Caco-2 (cell line): ENCODE measurements at regions not wholly inside any gene's neighbourhood (a gene's known extent, or its start where the extent isn't known, plus 50 kb on each side); places are given as distances from the start of the nearest gene placed in this dataset.

Experiments used
- BruUV-seq: library from RNA; stranded (reverse); fragments of 400-500 nt; replicated peaks from 2 replicates; lab custom pipeline; 2021; lab: Mats Ljungman, UMichigan
- CTCF ChIA-PET: fragments of 300-600 bp; sonication (Branson Sonifier 250); formaldehyde crosslinking; loops from one replicate; lab custom pipeline; 2022; ENCODE audit warnings: antibody characterized with exemption; lab: Charles Lee
- POLR2A ChIA-PET: fragments of 300-600 bp; sonication (Branson Sonifier 250); formaldehyde crosslinking; loops from one replicate; lab custom pipeline; 2022; ENCODE audit warnings: antibody characterized with exemption; lab: Charles Lee
- DNase-seq, 2 experiments: peaks; one replicate each; pipeline versions ENCODE4 v3.0.0 to v3.0.0-alpha.2; 2020 to 2022
- H3K27me3 ChIP-seq: replicated peaks from 2 replicates; pipeline ENCODE4 v1.6.0; 2011; ENCODE audit warnings: low read length; ENCODE audit not compliant: control insufficient read depth, insufficient read depth
- H3K36me3 ChIP-seq: 2 replicates; pipeline ENCODE4 v1.5.1; 2011; ENCODE audit warnings: low read length; ENCODE audit not compliant: control insufficient read depth, insufficient read depth
- H3K4me1 ChIP-seq: fragments of 250-450 bp; sonication (Bioruptor Pico); 2 replicates; pipeline ENCODE4 v1.5.1; 2020; ENCODE audit warnings: mild to moderate bottlenecking
- H3K4me3 ChIP-seq: 2 replicates; pipeline ENCODE4 v1.5.1; 2011; ENCODE audit warnings: low read depth, mild to moderate bottlenecking, control low read depth, low read length
- H3K9me3 ChIP-seq: fragments of 250-450 bp; sonication (Bioruptor Pico); 2 replicates; pipeline ENCODE4 v1.5.1; 2020; ENCODE audit warnings: mild to moderate bottlenecking, moderate library complexity
- H3K27ac Mint-ChIP-seq: one replicate; pipeline ENCODE4 v1.8.0; 2022; ENCODE audit warnings: mixed read lengths; ENCODE audit not compliant: unreplicated experiment
- H3K27me3 Mint-ChIP-seq: one replicate; pipeline ENCODE4 v1.8.0; 2022; ENCODE audit warnings: mixed read lengths; ENCODE audit not compliant: insufficient read depth, unreplicated experiment
- H3K36me3 Mint-ChIP-seq: one replicate; pipeline ENCODE4 v1.8.0; 2022; ENCODE audit warnings: mild to moderate bottlenecking, mixed read lengths; ENCODE audit not compliant: insufficient read depth, unreplicated experiment
- H3K4me1 Mint-ChIP-seq: one replicate; pipeline ENCODE4 v1.8.0; 2022; ENCODE audit warnings: low read depth, mixed read lengths; ENCODE audit not compliant: unreplicated experiment
- H3K4me3 Mint-ChIP-seq: one replicate; pipeline ENCODE4 v1.8.0; 2022; ENCODE audit warnings: mild to moderate bottlenecking, moderate library complexity, mixed read lengths; ENCODE audit not compliant: unreplicated experiment
- H3K9me3 Mint-ChIP-seq: one replicate; pipeline ENCODE4 v1.8.0; 2022; ENCODE audit warnings: mixed read lengths; ENCODE audit not compliant: unreplicated experiment
- intact Hi-C: fragments of 100-400 bp; cut with micrococcal nuclease; formaldehyde crosslinking; loops from one replicate; pipeline ENCODE4 v1.10.0; 2022; ENCODE audit not compliant: unreplicated experiment
- TF ChIP-seq, protein P1 (sequence below), 2 experiments: fragments of 200-600 bp in 1 of 2; IDR thresholded peaks; 1 replicate in 1 of 2; 2 replicates in 1 of 2; pipeline versions ENCODE4 v1.5.1 to v1.8.0; 2011 to 2022; ENCODE audit warnings: antibody characterized with exemption in 1 of 2, control low read depth in 1 of 2, inconsistent platforms in 1 of 2, low read depth in 1 of 2, low read length in 1 of 2, mild to moderate bottlenecking in 1 of 2, moderate library complexity in 1 of 2; ENCODE audit not compliant: insufficient read depth in 1 of 2, severe bottlenecking in 1 of 2, unreplicated experiment in 1 of 2

- no peak overlapping the region for H3K4me3 Mint-ChIP-seq
- no peak for DNase-seq
- Histone ChIP-seq H3K9me3 (no peaks in the 10 kb centered on the region), H3K4me3 (no peak overlapping the region), H3K36me3 (no peaks in the 10 kb centered on the region), H3K4me1 (no peaks in the 10 kb centered on the region), H3K27me3 (no peaks in the 10 kb centered on the region)
- no TSS peak for BruUV-seq
- TF ChIP-seq, protein P1, sequence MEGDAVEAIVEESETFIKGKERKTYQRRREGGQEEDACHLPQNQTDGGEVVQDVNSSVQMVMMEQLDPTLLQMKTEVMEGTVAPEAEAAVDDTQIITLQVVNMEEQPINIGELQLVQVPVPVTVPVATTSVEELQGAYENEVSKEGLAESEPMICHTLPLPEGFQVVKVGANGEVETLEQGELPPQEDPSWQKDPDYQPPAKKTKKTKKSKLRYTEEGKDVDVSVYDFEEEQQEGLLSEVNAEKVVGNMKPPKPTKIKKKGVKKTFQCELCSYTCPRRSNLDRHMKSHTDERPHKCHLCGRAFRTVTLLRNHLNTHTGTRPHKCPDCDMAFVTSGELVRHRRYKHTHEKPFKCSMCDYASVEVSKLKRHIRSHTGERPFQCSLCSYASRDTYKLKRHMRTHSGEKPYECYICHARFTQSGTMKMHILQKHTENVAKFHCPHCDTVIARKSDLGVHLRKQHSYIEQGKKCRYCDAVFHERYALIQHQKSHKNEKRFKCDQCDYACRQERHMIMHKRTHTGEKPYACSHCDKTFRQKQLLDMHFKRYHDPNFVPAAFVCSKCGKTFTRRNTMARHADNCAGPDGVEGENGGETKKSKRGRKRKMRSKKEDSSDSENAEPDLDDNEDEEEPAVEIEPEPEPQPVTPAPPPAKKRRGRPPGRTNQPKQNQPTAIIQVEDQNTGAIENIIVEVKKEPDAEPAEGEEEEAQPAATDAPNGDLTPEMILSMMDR (IDR thresholded peaks at IDR 0.05; ENCODE audit: insufficient read depth in 1 of 2, low read depth in 1 of 2, low read length in 1 of 2, severe bottlenecking in 1 of 2, unreplicated experiment in 1 of 2), result no peak
- H3K27ac Mint-ChIP-seq, result no peak overlapping the region
- H3K4me1 Mint-ChIP-seq, result no peaks in the 10 kb centered on the region
- intact Hi-C loops, result no loop called here
- ChIA-PET CTCF (no interaction called here), POLR2A (no interaction called here)
- H3K27me3 Mint-ChIP-seq, result no peaks in the 10 kb centered on the region
- no peaks in the 10 kb centered on the region for H3K9me3 Mint-ChIP-seq
- no peaks in the 10 kb centered on the region for H3K36me3 Mint-ChIP-seq
Observed at GRCh38 chr9:22740781-22741180, 294.2 kb downstream of the DMRTA1 start.

GRCh38 chr9:22742401-22742800 is 295.8 kb downstream of the DMRTA1 start:
- H3K36me3 ChIP-seq, result no peaks in the 10 kb centered on the region
- no peaks in the 10 kb centered on the region for H3K9me3 ChIP-seq
- H3K36me3 Mint-ChIP-seq, result no peaks in the 10 kb centered on the region
- H3K27me3 ChIP-seq, result no peaks in the 10 kb centered on the region
- no peak overlapping the region for H3K27ac Mint-ChIP-seq
- H3K4me1 ChIP-seq, result no peaks in the 10 kb centered on the region
- no peaks in the 10 kb centered on the region for H3K9me3 Mint-ChIP-seq
- H3K4me3 ChIP-seq, result no peak overlapping the region
- no peaks in the 10 kb centered on the region for H3K4me1 Mint-ChIP-seq
- DNase-seq, result no peak
- no peak overlapping the region for H3K4me3 Mint-ChIP-seq
- TF ChIP-seq, protein P1 (IDR thresholded peaks at IDR 0.05; ENCODE audit: insufficient read depth in 1 of 2, low read depth in 1 of 2, low read length in 1 of 2, severe bottlenecking in 1 of 2, unreplicated experiment in 1 of 2), result no peak
- no TSS peak for BruUV-seq
- intact Hi-C loops, result no loop called here
- H3K27me3 Mint-ChIP-seq, result no peaks in the 10 kb centered on the region
- CTCF ChIA-PET, result interaction anchor here (0.6 kb wide), 1 partner anchor 774 kb away, joined by 3 read pairs; no protein-coding TSS in a partner anchor
- POLR2A ChIA-PET, result no interaction called here

GRCh38 chr9:22773501-22774220 is 327.0 kb downstream of the DMRTA1 start:
- no TSS peak for BruUV-seq
- Mint-ChIP-seq H3K27me3 (no peaks in the 10 kb centered on the region), H3K4me1 (no peaks in the 10 kb centered on the region), H3K36me3 (no peaks in the 10 kb centered on the region), H3K9me3 (no peaks in the 10 kb centered on the region), H3K4me3 (no peak overlapping the region), H3K27ac (no peak overlapping the region)
- Histone ChIP-seq H3K27me3 (no peaks in the 10 kb centered on the region), H3K9me3 (no peaks in the 10 kb centered on the region), H3K36me3 (no peaks in the 10 kb centered on the region), H3K4me3 (no peak overlapping the region), H3K4me1 (no peaks in the 10 kb centered on the region)
- ChIA-PET CTCF (no interaction called here), POLR2A (no interaction called here)
- intact Hi-C loops, result no loop called here
- TF ChIP-seq, protein P1 (IDR thresholded peaks at IDR 0.05; ENCODE audit: insufficient read depth in 1 of 2, low read depth in 1 of 2, low read length in 1 of 2, severe bottlenecking in 1 of 2, unreplicated experiment in 1 of 2), result no peak
- no peak for DNase-seq
